GM23338 (cell line): ENCODE measurements at regions not wholly inside any gene's neighbourhood (a gene's known extent, or its start where the extent isn't known, plus 50 kb on each side); places are given as distances from the start of the nearest gene placed in this dataset.

Source experiments
- CREB1 ChIP-seq: fragments of 250-450 bp; sonication (Bioruptor Pico); IDR thresholded peaks from 2 replicates; pipeline ENCODE4 v1.5.0; 2020; ENCODE audit warnings: low read depth, mild to moderate bottlenecking, moderate library complexity
- ETS1 ChIP-seq: IDR thresholded peaks from 2 replicates; pipeline ENCODE4 v1.6.1; 2016; ENCODE audit warnings: antibody characterized with exemption
- EZH2 ChIP-seq: fragments of 200-600 bp; sonication (generic); IDR thresholded peaks from one replicate; pipeline ENCODE4 v1.8.0; 2017; ENCODE audit warnings: antibody characterized with exemption, mild to moderate bottlenecking, low read depth; ENCODE audit not compliant: unreplicated experiment
- EZH2phosphoT487 ChIP-seq: fragments of 200-600 bp; sonication (generic); IDR thresholded peaks from one replicate; pipeline ENCODE4 v1.8.1; 2018; ENCODE audit warnings: antibody characterized with exemption; ENCODE audit not compliant: unreplicated experiment
- JUNB ChIP-seq: IDR thresholded peaks from one replicate; pipeline ENCODE4 v1.6.1; 2016; ENCODE audit warnings: antibody characterized with exemption; ENCODE audit not compliant: unreplicated experiment
- POLR2AphosphoS5 ChIP-seq: IDR thresholded peaks from 2 replicates; pipeline ENCODE4 v1.6.1; 2016; ENCODE audit warnings: antibody characterized with exemption, low read depth
- STAT1 ChIP-seq: IDR thresholded peaks from one replicate; pipeline ENCODE4 v1.6.1; 2016; ENCODE audit warnings: antibody characterized with exemption; ENCODE audit not compliant: unreplicated experiment
- ZNF114 ChIP-seq: fragments of 250-450 bp; sonication (Bioruptor Pico); IDR thresholded peaks from 2 replicates; pipeline ENCODE4 v1.5.0; 2020; ENCODE audit warnings: mild to moderate bottlenecking, moderate library complexity
- ZNF331 ChIP-seq: fragments of 250-450 bp; sonication (Bioruptor Pico); IDR thresholded peaks from 2 replicates; pipeline ENCODE4 v1.5.0; 2020; ENCODE audit warnings: low read depth, mild to moderate bottlenecking, moderate library complexity
- ZNF462 ChIP-seq: fragments of 250-450 bp; sonication (Bioruptor Pico); IDR thresholded peaks from 2 replicates; pipeline ENCODE4 v1.5.0; 2020; ENCODE audit warnings: mild to moderate bottlenecking, moderate library complexity
- TF ChIP-seq, protein P1 (sequence below), 2 experiments: fragments of 200-600 bp in 1 of 2; sonication (generic) in 1 of 2; conservative IDR thresholded peaks; 2 replicates each; pipeline versions ENCODE4 v1.5.1 to v1.6.1; 2016 to 2017; ENCODE audit warnings: antibody characterized with exemption in 2 of 2, low read depth in 2 of 2, mild to moderate bottlenecking in 2 of 2, moderate library complexity in 1 of 2
- TF ChIP-seq, protein P2 (sequence below): IDR thresholded peaks from one replicate; pipeline ENCODE4 v1.6.1; 2018; ENCODE audit warnings: antibody characterized with exemption; ENCODE audit not compliant: unreplicated experiment

GRCh38 chr1:66450847-66451246, 83.1 kb upstream of the SGIP1 start:
- TF ChIP-seq POLR2AphosphoS5 (no peak), EZH2phosphoT487 (no peak), EZH2 (no peak), JUNB (no peak), STAT1 (no peak), CREB1 (CRISPR knock-in tag) (no peak), ZNF331 (CRISPR knock-in tag) (no peak), ETS1 (no peak), ZNF462 (no peak), ZNF114 (CRISPR knock-in tag) (no peak)
- TF ChIP-seq, protein P1, sequence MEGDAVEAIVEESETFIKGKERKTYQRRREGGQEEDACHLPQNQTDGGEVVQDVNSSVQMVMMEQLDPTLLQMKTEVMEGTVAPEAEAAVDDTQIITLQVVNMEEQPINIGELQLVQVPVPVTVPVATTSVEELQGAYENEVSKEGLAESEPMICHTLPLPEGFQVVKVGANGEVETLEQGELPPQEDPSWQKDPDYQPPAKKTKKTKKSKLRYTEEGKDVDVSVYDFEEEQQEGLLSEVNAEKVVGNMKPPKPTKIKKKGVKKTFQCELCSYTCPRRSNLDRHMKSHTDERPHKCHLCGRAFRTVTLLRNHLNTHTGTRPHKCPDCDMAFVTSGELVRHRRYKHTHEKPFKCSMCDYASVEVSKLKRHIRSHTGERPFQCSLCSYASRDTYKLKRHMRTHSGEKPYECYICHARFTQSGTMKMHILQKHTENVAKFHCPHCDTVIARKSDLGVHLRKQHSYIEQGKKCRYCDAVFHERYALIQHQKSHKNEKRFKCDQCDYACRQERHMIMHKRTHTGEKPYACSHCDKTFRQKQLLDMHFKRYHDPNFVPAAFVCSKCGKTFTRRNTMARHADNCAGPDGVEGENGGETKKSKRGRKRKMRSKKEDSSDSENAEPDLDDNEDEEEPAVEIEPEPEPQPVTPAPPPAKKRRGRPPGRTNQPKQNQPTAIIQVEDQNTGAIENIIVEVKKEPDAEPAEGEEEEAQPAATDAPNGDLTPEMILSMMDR (conservative IDR thresholded peaks at IDR 0.05; ENCODE audit: low read depth in 2 of 2): no peak
- TF ChIP-seq, protein P2, sequence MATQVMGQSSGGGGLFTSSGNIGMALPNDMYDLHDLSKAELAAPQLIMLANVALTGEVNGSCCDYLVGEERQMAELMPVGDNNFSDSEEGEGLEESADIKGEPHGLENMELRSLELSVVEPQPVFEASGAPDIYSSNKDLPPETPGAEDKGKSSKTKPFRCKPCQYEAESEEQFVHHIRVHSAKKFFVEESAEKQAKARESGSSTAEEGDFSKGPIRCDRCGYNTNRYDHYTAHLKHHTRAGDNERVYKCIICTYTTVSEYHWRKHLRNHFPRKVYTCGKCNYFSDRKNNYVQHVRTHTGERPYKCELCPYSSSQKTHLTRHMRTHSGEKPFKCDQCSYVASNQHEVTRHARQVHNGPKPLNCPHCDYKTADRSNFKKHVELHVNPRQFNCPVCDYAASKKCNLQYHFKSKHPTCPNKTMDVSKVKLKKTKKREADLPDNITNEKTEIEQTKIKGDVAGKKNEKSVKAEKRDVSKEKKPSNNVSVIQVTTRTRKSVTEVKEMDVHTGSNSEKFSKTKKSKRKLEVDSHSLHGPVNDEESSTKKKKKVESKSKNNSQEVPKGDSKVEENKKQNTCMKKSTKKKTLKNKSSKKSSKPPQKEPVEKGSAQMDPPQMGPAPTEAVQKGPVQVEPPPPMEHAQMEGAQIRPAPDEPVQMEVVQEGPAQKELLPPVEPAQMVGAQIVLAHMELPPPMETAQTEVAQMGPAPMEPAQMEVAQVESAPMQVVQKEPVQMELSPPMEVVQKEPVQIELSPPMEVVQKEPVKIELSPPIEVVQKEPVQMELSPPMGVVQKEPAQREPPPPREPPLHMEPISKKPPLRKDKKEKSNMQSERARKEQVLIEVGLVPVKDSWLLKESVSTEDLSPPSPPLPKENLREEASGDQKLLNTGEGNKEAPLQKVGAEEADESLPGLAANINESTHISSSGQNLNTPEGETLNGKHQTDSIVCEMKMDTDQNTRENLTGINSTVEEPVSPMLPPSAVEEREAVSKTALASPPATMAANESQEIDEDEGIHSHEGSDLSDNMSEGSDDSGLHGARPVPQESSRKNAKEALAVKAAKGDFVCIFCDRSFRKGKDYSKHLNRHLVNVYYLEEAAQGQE: no peak
